ENCODE measurements at regions not wholly inside any gene's neighbourhood (a gene's known extent, or its start where the extent isn't known, plus 50 kb on each side); places are given as distances from the start of the nearest gene placed in this dataset.

DNA sequence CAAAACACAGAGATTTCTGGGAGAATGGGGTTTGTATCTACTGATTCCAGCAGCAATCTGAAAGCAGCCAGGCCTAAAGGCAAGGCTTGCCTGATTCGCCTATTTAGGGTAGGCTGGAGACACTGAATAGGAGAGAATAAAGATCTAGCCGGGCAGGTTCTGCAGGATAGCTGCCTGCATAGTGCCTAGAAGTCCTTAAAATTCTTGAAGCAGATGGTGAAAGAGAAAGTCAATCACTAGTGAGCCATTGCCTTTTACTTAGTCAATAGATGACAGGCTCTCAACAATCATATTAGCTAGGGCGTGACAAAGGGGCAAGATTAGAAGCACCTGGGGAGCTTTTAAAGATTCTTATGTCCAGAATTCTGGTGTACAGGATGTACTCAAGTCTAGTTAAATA is 522.7 kb downstream of the HTR1A start:
- Histone ChIP-seq H3K9ac (ENCODE audit: insufficient read depth, low read length, poor library complexity, severe bottlenecking) (no peak overlapping the region), H3K27ac (ENCODE audit: low read depth in 1 of 2, low read length in 2 of 2) (no peak overlapping the region), H3K79me2 (ENCODE audit: insufficient read depth, low read length) (no peaks in the 10 kb centered on the region), H2AFZ (ENCODE audit: insufficient read depth, low read depth, low read length, poor library complexity, severe bottlenecking) (no peak overlapping the region), H3K4me3 (replicated peaks in 1 of 3; ENCODE audit: low read depth in 2 of 3, low read length in 3 of 3) (no peak overlapping the region), H3K36me3 (replicated peaks in 1 of 2; ENCODE audit: control insufficient read depth in 1 of 2, insufficient read depth in 2 of 2, low read length in 2 of 2) (no peaks in the 10 kb centered on the region), H3K9me3 (replicated peaks in 1 of 2; ENCODE audit: control insufficient read depth in 1 of 2, insufficient read depth in 1 of 2, low read length in 2 of 2) (peaks cover 0 to 6% of the 10 kb centered on the region in 2 donors), H3K4me2 (replicated peaks; ENCODE audit: extremely low read depth, low read length, poor library complexity, severe bottlenecking) (no peak overlapping the region), H4K20me1 (ENCODE audit: insufficient read depth, low read length) (no peaks in the 10 kb centered on the region), H3K4me1 (ENCODE audit: control insufficient read depth in 1 of 2, insufficient read depth in 2 of 2, low read length in 2 of 2) (no peaks in the 10 kb centered on the region), H3K27me3 (ENCODE audit: control insufficient read depth in 2 of 2, insufficient read depth in 2 of 2, low read length in 2 of 2) (no peaks in the 10 kb centered on the region)
- no peak for DNase-seq
- intact Hi-C loops (cut with micrococcal nuclease) = no loop called here
- Mint-ChIP-seq H3K36me3 (no peaks in the 10 kb centered on the region), H3K9me3 (peaks cover 0 to 8% (median 4%) of the 10 kb centered on the region in 7 donors), H3K4me1 (no peaks in the 10 kb centered on the region), H3K27ac (no peak overlapping the region), H3K27me3 (ENCODE audit: low read depth in 3 of 3) (peaks cover 0 to 2% (median 2%) of the 10 kb centered on the region in 3 donors), H3K4me3 (no peak overlapping the region)
- TF ChIP-seq, protein P1, sequence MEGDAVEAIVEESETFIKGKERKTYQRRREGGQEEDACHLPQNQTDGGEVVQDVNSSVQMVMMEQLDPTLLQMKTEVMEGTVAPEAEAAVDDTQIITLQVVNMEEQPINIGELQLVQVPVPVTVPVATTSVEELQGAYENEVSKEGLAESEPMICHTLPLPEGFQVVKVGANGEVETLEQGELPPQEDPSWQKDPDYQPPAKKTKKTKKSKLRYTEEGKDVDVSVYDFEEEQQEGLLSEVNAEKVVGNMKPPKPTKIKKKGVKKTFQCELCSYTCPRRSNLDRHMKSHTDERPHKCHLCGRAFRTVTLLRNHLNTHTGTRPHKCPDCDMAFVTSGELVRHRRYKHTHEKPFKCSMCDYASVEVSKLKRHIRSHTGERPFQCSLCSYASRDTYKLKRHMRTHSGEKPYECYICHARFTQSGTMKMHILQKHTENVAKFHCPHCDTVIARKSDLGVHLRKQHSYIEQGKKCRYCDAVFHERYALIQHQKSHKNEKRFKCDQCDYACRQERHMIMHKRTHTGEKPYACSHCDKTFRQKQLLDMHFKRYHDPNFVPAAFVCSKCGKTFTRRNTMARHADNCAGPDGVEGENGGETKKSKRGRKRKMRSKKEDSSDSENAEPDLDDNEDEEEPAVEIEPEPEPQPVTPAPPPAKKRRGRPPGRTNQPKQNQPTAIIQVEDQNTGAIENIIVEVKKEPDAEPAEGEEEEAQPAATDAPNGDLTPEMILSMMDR (IDR thresholded peaks at IDR 0.05) = no peak
- 83% methylated on average over 2 of the region's 3 CpGs for WGBS (ENCODE audit: insufficient coverage)

DNA sequence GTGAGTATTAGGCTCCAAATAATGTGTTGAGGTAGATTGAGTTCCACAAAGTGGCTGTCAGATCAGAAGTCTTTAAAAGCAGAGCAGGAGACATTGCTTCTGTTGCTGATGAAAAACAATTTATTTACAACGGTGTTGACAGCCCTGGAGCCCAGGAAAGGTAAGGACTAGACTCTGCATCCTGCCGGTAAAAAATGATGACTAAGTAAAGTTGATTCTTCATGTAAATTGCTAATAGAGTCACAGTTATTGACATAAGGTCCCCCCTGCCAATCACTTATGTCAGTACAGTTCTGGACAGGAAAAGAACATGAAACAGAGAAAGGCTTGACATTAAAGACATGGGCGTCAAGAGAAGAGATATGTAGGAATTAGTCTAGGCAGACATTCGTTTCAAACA is 552.5 kb downstream of the HTR1A start:
- no peak for DNase-seq
- H3K27ac Mint-ChIP-seq = no peak overlapping the region
- Histone ChIP-seq H3K79me2 (ENCODE audit: insufficient read depth, low read length) (no peaks in the 10 kb centered on the region), H4K20me1 (ENCODE audit: insufficient read depth, low read length) (no peaks in the 10 kb centered on the region), H3K27ac (ENCODE audit: low read depth in 1 of 2, low read length in 2 of 2) (no peak overlapping the region), H2AFZ (ENCODE audit: insufficient read depth, low read depth, low read length, poor library complexity, severe bottlenecking) (no peak overlapping the region), H3K4me3 (replicated peaks in 1 of 3; ENCODE audit: low read depth in 2 of 3, low read length in 3 of 3) (no peak overlapping the region), H3K4me2 (replicated peaks; ENCODE audit: extremely low read depth, low read length, poor library complexity, severe bottlenecking) (no peak overlapping the region), H3K36me3 (replicated peaks in 1 of 2; ENCODE audit: control insufficient read depth in 1 of 2, insufficient read depth in 2 of 2, low read length in 2 of 2) (no peaks in the 10 kb centered on the region), H3K9me3 (replicated peaks in 1 of 2; ENCODE audit: control insufficient read depth in 1 of 2, insufficient read depth in 1 of 2, low read length in 2 of 2) (no peaks in the 10 kb centered on the region), H3K9ac (ENCODE audit: insufficient read depth, low read length, poor library complexity, severe bottlenecking) (no peak overlapping the region), H3K27me3 (ENCODE audit: control insufficient read depth in 2 of 2, insufficient read depth in 2 of 2, low read length in 2 of 2) (no peaks in the 10 kb centered on the region), H3K4me1 (ENCODE audit: control insufficient read depth in 1 of 2, insufficient read depth in 2 of 2, low read length in 2 of 2) (no peaks in the 10 kb centered on the region)
- H3K27me3 Mint-ChIP-seq (ENCODE audit: low read depth in 3 of 3) = no peaks in the 10 kb centered on the region
- H3K9me3 Mint-ChIP-seq = no peaks in the 10 kb centered on the region
- no peaks in the 10 kb centered on the region for H3K4me1 Mint-ChIP-seq
- TF ChIP-seq, protein P1 (IDR thresholded peaks at IDR 0.05) = no peak
- WGBS (ENCODE audit: insufficient coverage) = 80% methylated on average over 1 of the region's 4 CpGs
- no peaks in the 10 kb centered on the region for H3K36me3 Mint-ChIP-seq
- no peak overlapping the region for H3K4me3 Mint-ChIP-seq
- intact Hi-C loops (cut with micrococcal nuclease) = no loop called here

All from CD14-positive monocyte (primary cell).